Anterior cingulate cortex (tissue), 58 donors: ENCODE measurements at regions not wholly inside any gene's neighbourhood (a gene's known extent, or its start where the extent isn't known, plus 50 kb on each side); places are given as distances from the start of the nearest gene placed in this dataset.
"Not testable (repeated sequence)": the region's sequence is repeated elsewhere in the genome, so short reads cannot be mapped to it uniquely, and the experiment has no call there.

Experiments used
- DNase-seq, 58 donors: peaks; one replicate each; lab custom pipeline; 2025; lab: John Stamatoyannopoulos, UW

GRCh38 chr12:62009445-62009844 is 250.8 kb upstream of the USP15 start:
- DNase-seq, result no peak

GRCh38 chr12:62010331-62010906 is 249.8 kb upstream of the USP15 start:
- DNase-seq, result not testable (repeated sequence)

GRCh38 chr12:62010973-62011372 is 249.2 kb upstream of the USP15 start:
- not testable (repeated sequence) for DNase-seq

- no peak for DNase-seq
Measured at GRCh38 chr12:62014330-62014729, 245.9 kb upstream of the USP15 start.

- no peak for DNase-seq
Measured at GRCh38 chr12:62016021-62016420, 244.2 kb upstream of the USP15 start.

GRCh38 chr12:62021808-62022207 is 238.4 kb upstream of the USP15 start:
- no peak for DNase-seq

- DNase-seq, result no peak
Measured at GRCh38 chr12:62028536-62028935, 231.7 kb upstream of the USP15 start.

- no peak for DNase-seq
Measured at GRCh38 chr12:62032870-62033269, 227.3 kb upstream of the USP15 start.

- DNase-seq, result peak in 4 of 58 donors; percentile 0 to 27 (median 1)
Measured at GRCh38 chr12:62044450-62045135, 215.6 kb upstream of the USP15 start.

- no peak for DNase-seq
Measured at GRCh38 chr12:62045211-62045610, 215.0 kb upstream of the USP15 start.

GRCh38 chr12:62050785-62051184 is 209.4 kb upstream of the USP15 start:
- DNase-seq, result no peak

GRCh38 chr12:62069976-62070375 is 190.2 kb upstream of the USP15 start:
- DNase-seq, result no peak

- DNase-seq, result not testable (repeated sequence)
Measured at GRCh38 chr12:62073236-62073635, 187.0 kb upstream of the USP15 start.

- DNase-seq, result no peak
Measured at GRCh38 chr12:62075870-62076269, 184.3 kb upstream of the USP15 start.

- DNase-seq, result no peak
Measured at GRCh38 chr12:62078020-62078419, 182.2 kb upstream of the USP15 start.

- DNase-seq, result no peak
Measured at GRCh38 chr12:62082448-62082847, 177.8 kb upstream of the USP15 start.

- no peak for DNase-seq
Measured at GRCh38 chr12:62098132-62098531, 162.1 kb upstream of the USP15 start.

GRCh38 chr12:62103748-62104147 is 156.5 kb upstream of the USP15 start:
- DNase-seq, result no peak

- DNase-seq, result no peak
Measured at GRCh38 chr12:62106547-62107185, 153.5 kb upstream of the USP15 start.

- DNase-seq, result no peak
Measured at GRCh38 chr12:62113366-62114011, 146.7 kb upstream of the USP15 start.

- DNase-seq, result no peak
Measured at GRCh38 chr12:62116986-62117385, 143.2 kb upstream of the USP15 start.
